Motor neuron (in vitro differentiated cells): ENCODE measurements at regions not wholly inside any gene's neighbourhood (a gene's known extent, or its start where the extent isn't known, plus 50 kb on each side); places are given as distances from the start of the nearest gene placed in this dataset.
"Not testable (repeated sequence)": the region's sequence is repeated elsewhere in the genome, so short reads cannot be mapped to it uniquely, and the experiment has no call there.

Source experiments
- ATAC-seq, 8 experiments: fragments of 200-7000 bp; cut with Tn5 transposase; replicated peaks in 6 of 8; 2 replicates each; pipeline ENCODE4 v1.8.0; 2021; ENCODE audit warnings: mild to moderate bottlenecking in 8 of 8, moderate library complexity in 8 of 8
- H3K27ac ChIP-seq, 2 donors: fragments of 250-450 bp; sonication (Bioruptor Pico); 2 replicates each; pipeline ENCODE4 v1.9.0; 2021; ENCODE audit warnings: antibody characterized with exemption in 2 of 2, mild to moderate bottlenecking in 2 of 2, moderate library complexity in 1 of 2
- H3K4me1 ChIP-seq, 2 donors: fragments of 250-450 bp; sonication (Bioruptor Pico); replicated peaks in 1 of 2; 2 replicates each; pipeline ENCODE4 v1.6.1; 2021; ENCODE audit warnings: antibody characterized with exemption in 2 of 2, mild to moderate bottlenecking in 2 of 2, moderate library complexity in 1 of 2
- H3K4me3 ChIP-seq, 5 donors: fragments of 250-450 bp; sonication (Bioruptor Pico); 2 replicates each; pipeline ENCODE4 v1.9.0; 2021; ENCODE audit warnings: antibody characterized with exemption in 5 of 5, mild to moderate bottlenecking in 5 of 5, moderate library complexity in 4 of 5
- WGBS, 10 experiments: fragments of 450-650 bp; shearing (Covaris generic); methylation state at CpG; one replicate each; pipeline ENCODE4 v1.0.0; 2022; 5-methylcytosine and 5-hydroxymethylcytosine counted together
- in situ Hi-C, 9 experiments: fragments of 400-800 bp; cut with MboI; loops; one replicate each; pipeline ENCODE4 v1.15.0; 2021; ENCODE audit warnings: low sequenced_read_pairs in 9 of 9, low pct_unique_long_range_greater_than_20kb in 2 of 9; ENCODE audit not compliant: unreplicated experiment in 9 of 9

DNA sequence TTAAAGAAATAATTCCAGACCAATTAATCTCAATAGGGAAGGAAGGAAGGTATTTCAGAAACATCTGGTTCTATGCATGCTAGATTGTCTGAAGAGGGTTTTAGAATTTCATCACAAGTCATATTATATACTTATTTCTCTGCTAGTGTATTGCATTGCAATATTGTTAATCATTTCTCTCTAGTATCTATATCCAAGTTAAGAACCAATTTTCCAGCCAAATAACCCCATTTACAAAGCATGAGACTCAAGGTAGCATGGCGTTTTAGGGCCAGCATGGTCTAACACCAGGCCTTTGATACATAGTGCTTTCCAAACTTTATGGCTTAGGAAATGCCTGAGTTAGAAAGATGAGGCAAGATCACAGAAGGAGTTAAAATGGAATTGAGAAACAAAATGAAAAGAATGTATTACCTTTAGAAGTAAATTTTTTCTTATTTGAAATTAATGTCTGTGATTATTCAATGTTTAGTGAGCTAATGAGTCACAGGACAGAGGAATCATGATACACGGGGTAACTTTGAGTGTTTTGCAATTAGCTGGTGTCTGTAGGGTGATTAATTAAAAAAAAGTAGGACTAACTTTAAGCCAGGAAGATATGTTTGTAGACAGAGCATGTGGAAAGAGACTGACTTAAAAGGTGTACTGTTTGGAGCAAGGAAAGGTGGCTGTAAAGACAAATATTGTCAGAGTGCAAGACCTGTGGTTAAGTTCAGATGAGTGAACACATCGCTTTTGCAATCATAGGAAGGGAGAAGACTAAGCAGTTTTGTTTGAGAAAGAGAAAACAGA lies 1006.2 kb upstream of the CITED2 start:
- H3K4me3 ChIP-seq = no peak overlapping the region
- H3K27ac ChIP-seq = no peak overlapping the region
- 53 to 95% (median 74%) methylated on average over 1 to 3 of the region's 3 CpGs for WGBS, 10 experiments
- no peak for ATAC-seq
- H3K4me1 ChIP-seq = no peaks in the 10 kb centered on the region
- in situ Hi-C loops = no loop called here

DNA sequence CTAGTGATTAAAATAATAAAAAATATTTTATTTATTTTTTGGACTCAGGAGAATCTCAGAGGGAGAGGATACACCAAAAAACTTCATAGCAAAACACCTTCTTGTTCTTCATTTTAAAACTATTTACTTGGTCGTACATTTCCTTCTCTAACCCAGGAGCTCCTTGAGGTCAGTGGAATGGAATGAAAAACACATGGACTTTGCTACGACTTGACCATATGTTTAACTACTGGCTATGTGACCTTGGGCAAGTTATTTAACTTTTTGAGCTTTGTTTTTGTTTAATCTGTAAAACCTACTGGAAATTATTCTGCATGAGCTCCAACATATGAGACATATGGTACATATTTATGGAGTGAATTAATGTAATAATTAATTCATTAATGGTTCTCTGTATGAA lies 1005.5 kb upstream of the CITED2 start:
- peak in 2 of 8 experiments; percentile 18 to 74 for ATAC-seq
- no peak overlapping the region for H3K4me3 ChIP-seq
- no peaks in the 10 kb centered on the region for H3K4me1 ChIP-seq
- no peak overlapping the region for H3K27ac ChIP-seq
- in situ Hi-C loops = no loop called here
- 0 to 100% (median 96%) methylated on average over 1 to 2 of the region's 2 CpGs for WGBS, 10 experiments

DNA sequence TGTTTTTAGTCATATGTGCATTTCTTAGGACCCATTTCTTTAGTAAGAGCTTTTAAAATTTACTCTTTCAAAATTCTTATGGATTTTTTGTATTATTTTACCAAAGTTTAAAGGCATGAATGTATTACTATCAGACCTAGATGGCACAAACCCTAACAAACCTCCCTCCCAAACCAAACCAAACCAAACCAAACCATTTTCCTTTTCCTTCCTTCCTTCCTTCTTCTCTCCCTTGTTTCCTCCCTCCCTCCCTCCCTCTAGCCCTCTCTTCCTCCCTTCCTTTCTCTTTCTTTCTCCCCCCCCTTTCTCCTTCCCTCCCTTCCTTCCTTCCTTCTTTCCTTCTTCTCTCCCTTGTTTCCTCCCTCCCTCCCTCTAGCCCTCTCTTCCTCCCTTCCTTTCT lies 1001.8 kb upstream of the CITED2 start:
- in situ Hi-C loops = no loop called here
- H3K4me3 ChIP-seq = no peak overlapping the region
- H3K4me1 ChIP-seq = no peaks in the 10 kb centered on the region
- no peak for ATAC-seq
- no peak overlapping the region for H3K27ac ChIP-seq

DNA sequence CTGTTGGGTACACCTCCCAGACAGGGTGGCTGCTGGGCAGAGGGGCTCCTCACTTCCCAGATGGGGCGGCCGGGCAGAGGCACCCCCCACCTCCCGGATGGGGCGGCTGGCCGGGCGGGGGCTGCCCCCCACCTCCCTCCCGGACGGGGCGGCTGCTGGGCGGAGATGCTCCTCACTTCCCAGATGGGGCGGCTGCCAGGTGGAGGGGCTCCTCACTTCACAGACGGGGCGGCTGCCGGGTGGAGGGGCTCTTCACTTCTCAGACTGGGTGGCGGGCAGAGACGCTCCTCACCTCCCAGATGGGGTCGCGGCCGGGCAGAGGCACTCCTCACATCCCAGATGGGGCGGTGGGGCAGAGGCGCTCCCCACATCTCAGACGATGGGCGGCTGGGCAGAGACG lies 999.3 kb upstream of the CITED2 start:
- WGBS, 10 experiments = 90% methylated on average over 2 of the region's 24 CpGs; no CpG with 5 or more reads in 9 of the 10 experiments
- H3K4me3 ChIP-seq, ATAC-seq, H3K27ac ChIP-seq, H3K4me1 ChIP-seq, in situ Hi-C loops: not testable (repeated sequence)

DNA sequence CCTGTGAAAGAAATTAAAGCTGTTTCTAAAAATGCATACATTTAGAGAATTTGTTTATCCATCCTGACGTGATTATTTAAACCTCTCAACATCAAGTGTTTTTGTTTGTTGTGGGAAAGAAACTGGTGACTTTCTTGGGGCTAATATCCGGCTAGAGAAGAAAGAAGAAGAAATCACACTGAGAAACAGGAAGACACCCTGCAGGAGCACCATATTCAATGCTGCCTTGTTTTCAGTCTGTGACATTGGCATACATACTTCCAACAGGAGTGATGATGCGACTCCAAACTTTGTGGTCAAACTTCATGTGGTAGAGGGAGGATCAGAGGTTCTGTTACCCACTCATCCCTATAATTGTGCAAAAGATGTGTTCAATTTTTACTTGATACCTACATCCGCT lies 997.6 kb upstream of the CITED2 start:
- in situ Hi-C loops = no loop called here
- ATAC-seq = no peak
- WGBS, 10 experiments = 42 to 84% (median 75%) methylated on average over 2 to 4 of the region's 4 CpGs; no CpG with 5 or more reads in 1 of the 10 experiments

DNA sequence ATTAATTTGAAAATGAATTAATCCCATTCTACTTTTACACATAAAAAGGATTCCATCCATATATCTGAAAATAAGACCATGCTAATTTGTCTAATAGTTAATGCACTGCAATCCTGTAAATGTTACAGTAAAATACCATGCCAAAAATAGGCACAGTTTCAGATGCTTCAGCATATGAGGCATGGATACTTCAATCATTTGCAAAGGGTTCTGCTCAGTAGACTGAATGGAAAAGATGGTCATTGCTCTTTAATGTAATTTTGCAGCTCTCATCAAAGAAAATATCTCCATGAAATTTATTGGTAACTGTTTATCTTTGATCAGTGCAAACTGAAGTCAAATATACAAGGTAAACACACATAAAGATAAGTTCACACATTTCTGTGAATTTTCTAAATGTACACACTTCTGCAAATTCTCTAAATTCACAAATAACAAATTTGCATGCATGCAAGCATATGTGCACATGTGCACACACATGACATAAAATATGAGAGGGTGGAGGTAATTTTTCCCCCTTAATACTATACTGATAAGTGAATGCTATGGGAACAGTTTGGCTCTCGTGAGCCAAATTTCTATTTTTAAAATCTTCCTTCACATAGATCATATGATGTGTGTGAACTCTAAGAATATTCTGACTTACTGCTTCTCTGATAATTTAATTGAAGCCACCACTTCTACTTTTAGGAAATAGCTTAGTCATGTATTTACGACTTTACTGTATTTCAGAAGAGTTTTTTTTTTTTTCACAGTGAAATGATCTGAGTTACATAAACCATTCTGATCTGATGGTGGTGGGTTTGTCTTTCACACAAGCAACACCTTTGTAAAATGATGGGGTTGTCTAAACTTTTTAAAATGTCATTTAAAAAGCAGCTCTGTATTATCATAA lies 996.8 kb upstream of the CITED2 start:
- ATAC-seq = peak in 3 of 8 experiments; percentile 16 to 65 (median 27)
- Histone ChIP-seq H3K27ac (no peak overlapping the region), H3K4me3 (no peak overlapping the region), H3K4me1 (no peaks in the 10 kb centered on the region)
- in situ Hi-C loops = no loop called here
- WGBS, 10 experiments = 7 to 83% (median 66%) methylated on average over 1 to 2 of the region's 2 CpGs; no CpG with 5 or more reads in 4 of the 10 experiments

More for the DNA sequence above, 997.6 kb upstream of the CITED2 start:
- no peak overlapping the region for H3K27ac ChIP-seq
- no peak overlapping the region for H3K4me3 ChIP-seq
- H3K4me1 ChIP-seq = no peaks in the 10 kb centered on the region

DNA sequence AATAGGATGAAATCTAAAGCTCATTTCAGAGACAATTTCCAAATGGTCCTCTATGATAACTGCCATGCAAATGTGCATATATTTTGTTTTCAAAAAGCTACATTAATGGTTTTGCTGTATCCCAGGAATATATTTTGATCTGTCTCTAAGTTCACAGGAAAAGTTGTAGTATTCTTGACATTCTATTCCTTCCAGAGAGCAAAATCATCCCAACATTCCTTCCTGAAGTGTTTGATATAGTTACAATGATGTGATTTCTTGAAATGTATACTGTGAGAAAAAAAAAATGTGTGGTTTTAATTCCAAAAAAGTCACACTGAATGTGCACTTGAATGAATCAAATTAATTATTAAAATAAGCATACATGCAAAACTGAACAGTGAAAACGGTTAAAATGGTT lies 996.0 kb upstream of the CITED2 start:
- H3K27ac ChIP-seq = no peak overlapping the region
- 29 to 90% (median 67%) methylated on average over 1 of the region's 1 CpG; no CpG with 5 or more reads in 1 of the 10 experiments for WGBS, 10 experiments
- in situ Hi-C loops = no loop called here
- no peak for ATAC-seq
- no peak overlapping the region for H3K4me3 ChIP-seq
- H3K4me1 ChIP-seq = no peaks in the 10 kb centered on the region

DNA sequence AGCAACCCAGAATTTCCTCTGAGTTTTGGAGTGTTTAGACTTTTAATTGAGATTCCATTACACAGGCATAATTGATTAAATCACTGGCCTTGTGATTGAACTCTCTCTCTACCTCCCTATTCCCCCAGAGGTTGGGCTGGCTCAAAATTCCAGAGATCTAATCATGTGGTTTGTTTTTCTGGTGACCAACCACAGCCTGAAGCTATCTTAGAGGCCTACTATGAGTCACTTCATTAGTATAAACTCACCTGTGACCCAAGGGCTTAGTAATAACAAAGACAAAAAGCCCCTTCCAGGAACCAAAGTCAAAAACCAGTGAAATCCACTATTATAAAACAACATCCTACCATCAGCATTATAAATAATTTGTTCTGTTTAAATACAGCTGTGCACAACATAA lies 992.5 kb upstream of the CITED2 start:
- Histone ChIP-seq H3K4me1 (no peaks in the 10 kb centered on the region), H3K27ac (no peak overlapping the region), H3K4me3 (no peak overlapping the region)
- ATAC-seq = peak in 2 of 8 experiments; percentile 39 to 57
- in situ Hi-C loops = no loop called here

DNA sequence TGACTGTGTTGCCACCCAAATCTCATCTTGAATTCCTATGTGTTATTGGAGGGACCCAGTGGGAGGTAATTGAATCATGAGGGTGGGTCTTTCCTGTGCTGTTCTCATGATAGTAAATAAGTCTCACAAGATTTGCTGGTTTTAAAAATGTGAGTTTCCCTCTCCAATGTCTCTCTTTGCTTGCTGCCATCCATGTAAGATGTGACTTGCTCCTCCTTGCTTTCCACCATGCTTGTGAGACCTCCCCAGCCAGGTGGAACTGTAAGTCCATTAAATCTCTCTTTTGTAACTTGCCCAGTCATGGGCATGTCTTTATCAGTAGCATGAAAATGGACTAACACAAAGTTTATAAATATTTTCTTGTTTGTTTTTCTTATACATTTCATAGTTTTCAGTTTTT lies 990.5 kb upstream of the CITED2 start:
- Histone ChIP-seq H3K4me3 (no peak overlapping the region), H3K27ac (no peak overlapping the region), H3K4me1 (peaks cover 2 to 18% of the 10 kb centered on the region in 2 donors)
- no peak for ATAC-seq
- in situ Hi-C loops = no loop called here

DNA sequence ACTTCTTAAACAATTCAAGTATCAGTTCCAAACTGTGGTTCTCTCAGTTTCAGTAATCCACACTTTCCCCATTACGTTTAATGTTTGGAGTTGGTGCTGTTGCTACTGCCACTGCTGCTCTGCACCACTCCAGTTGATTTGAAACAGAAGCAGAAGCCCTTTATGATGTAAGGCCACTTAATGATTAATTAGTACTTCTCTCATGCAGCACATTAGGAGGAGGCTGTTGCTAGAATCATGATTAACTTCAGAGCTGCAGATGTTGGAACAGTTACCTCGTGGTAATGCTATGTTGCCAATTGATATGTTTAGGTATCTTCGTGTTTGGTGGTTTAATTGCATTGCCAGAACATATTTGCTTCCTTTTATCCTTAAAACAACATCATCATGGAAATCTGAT lies 986.2 kb upstream of the CITED2 start:
- H3K27ac ChIP-seq = no peak overlapping the region
- H3K4me3 ChIP-seq = no peak overlapping the region
- WGBS, 10 experiments = 20 to 86% (median 30%) methylated on average over 1 to 3 of the region's 3 CpGs; no CpG with 5 or more reads in 2 of the 10 experiments
- H3K4me1 ChIP-seq = peaks cover 2 to 18% of the 10 kb centered on the region in 2 donors
- ATAC-seq = peak in 5 of 8 experiments; percentile 76 to 92 (median 81)
- in situ Hi-C loops = no loop called here

DNA sequence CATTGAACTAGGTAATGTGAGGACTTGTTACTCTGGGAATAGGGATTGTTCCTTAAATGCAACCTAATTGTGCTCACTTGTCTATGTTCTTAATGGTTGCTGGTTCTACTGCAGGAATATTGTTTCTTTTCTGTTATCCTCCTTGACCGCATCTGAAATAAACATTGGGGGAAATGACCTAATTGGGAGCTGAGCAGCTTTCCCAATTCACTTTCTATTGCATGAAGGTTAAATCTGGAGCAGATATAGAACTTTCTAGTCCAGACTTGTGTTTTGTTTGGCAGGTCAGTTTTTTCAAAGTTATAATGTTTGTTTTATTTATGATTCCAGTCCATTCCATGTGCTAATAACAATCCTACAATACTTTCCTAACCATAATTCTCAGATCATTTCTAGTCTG lies 981.0 kb upstream of the CITED2 start:
- WGBS, 10 experiments = 45 to 100% (median 83%) methylated on average over 1 of the region's 1 CpG; no CpG with 5 or more reads in 4 of the 10 experiments
- in situ Hi-C loops = no loop called here
- ATAC-seq = no peak
- Histone ChIP-seq H3K4me3 (no peak overlapping the region), H3K27ac (no peak overlapping the region), H3K4me1 (peaks cover 0 to 5% of the 10 kb centered on the region in 2 donors)

DNA sequence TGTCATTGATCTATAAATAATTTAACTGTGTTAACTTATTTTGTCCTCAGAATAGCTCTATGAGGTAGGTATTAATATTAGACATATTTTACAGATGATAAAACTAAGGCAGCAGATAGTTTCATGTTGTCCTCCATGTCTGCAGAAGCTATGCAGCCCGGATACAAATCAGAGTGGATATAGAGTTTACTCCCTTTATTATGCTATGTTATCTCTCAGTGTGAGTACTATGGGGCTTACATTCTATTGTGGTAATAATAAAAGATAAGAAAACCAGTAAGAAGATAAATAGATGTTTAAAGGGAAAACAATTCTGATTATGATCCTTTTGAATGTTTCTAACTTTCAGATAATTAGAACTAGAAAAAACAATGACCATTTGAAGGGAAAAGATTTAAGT lies 979.8 kb upstream of the CITED2 start:
- ATAC-seq = no peak
- Histone ChIP-seq H3K4me3 (no peak overlapping the region), H3K4me1 (no peaks in the 10 kb centered on the region), H3K27ac (no peak overlapping the region)
- 33 to 100% (median 94%) methylated on average over 1 of the region's 1 CpG; no CpG with 5 or more reads in 2 of the 10 experiments for WGBS, 10 experiments
- in situ Hi-C loops = no loop called here

DNA sequence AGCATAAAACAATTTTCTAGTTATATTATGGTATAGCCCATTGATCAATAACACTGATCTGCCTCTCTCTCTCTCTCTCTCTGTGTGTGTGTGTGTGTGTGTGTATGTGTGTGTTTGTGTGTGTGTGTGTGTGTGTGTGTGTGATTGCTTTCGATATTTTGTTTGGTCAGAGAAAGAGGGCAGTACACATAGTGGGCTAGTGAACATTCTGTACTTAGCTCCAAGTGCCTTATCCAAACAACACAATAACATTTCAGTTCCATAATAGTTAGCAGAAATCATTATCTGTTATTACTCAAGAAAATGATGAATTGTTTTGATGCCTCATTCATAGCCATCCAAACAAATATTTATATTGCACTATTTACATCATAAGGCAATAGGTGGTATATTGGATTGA lies 979.1 kb upstream of the CITED2 start:
- 80 to 100% (median 92%) methylated on average over 1 of the region's 1 CpG; no CpG with 5 or more reads in 6 of the 10 experiments for WGBS, 10 experiments
- no peak for ATAC-seq
- Histone ChIP-seq H3K4me1 (no peaks in the 10 kb centered on the region), H3K27ac (no peak overlapping the region), H3K4me3 (no peak overlapping the region)
- in situ Hi-C loops = no loop called here
